IPS-18a (cell line): ENCODE measurements at regions not wholly inside any gene's neighbourhood (a gene's known extent, or its start where the extent isn't known, plus 50 kb on each side); places are given as distances from the start of the nearest gene placed in this dataset.

Experiments
- H3K27ac ChIP-seq: one replicate; pipeline ENCODE4 v1.5.1; 2013; ENCODE audit warnings: low read length
- H3K27me3 ChIP-seq: one replicate; pipeline ENCODE4 v1.6.1; 2013; ENCODE audit warnings: mild to moderate bottlenecking, low read length; ENCODE audit not compliant: control insufficient read depth, insufficient read depth
- H3K36me3 ChIP-seq: one replicate; pipeline ENCODE4 v1.6.1; 2013; ENCODE audit warnings: low read depth, low read length; ENCODE audit not compliant: control insufficient read depth
- H3K4me1 ChIP-seq: one replicate; pipeline ENCODE4 v1.6.1; 2013; ENCODE audit warnings: low read depth, low read length; ENCODE audit not compliant: control insufficient read depth
- H3K4me3 ChIP-seq: one replicate; pipeline ENCODE4 v1.5.1; 2013; ENCODE audit warnings: low read length
- H3K9ac ChIP-seq: one replicate; pipeline ENCODE4 v1.6.1; 2013; ENCODE audit warnings: mild to moderate bottlenecking, low read length, moderate library complexity
- H3K9me3 ChIP-seq: one replicate; pipeline ENCODE4 v1.6.1; 2013; ENCODE audit warnings: low read depth, low read length; ENCODE audit not compliant: control insufficient read depth

- peaks cover 10% of the 10 kb centered on the region for H3K4me1 ChIP-seq
Measured at GRCh38 chr5:68894673-68895072, 199.1 kb upstream of the SLC30A5 start.

GRCh38 chr5:68898951-68899471, 194.8 kb upstream of the SLC30A5 start:
- peaks cover 13% of the 10 kb centered on the region for H3K4me1 ChIP-seq
- no peak overlapping the region for H3K4me3 ChIP-seq
- H3K36me3 ChIP-seq, result no peaks in the 10 kb centered on the region
- no peaks in the 10 kb centered on the region for H3K27me3 ChIP-seq
- H3K27ac ChIP-seq, result no peak overlapping the region
- no peak overlapping the region for H3K9ac ChIP-seq
- no peaks in the 10 kb centered on the region for H3K9me3 ChIP-seq

More at GRCh38 chr5:68894673-68895072, 199.1 kb upstream of the SLC30A5 start:
- Histone ChIP-seq H3K9me3 (no peaks in the 10 kb centered on the region), H3K27ac (no peak overlapping the region), H3K4me3 (no peak overlapping the region), H3K9ac (no peak overlapping the region), H3K27me3 (no peaks in the 10 kb centered on the region), H3K36me3 (no peaks in the 10 kb centered on the region)

- Histone ChIP-seq H3K4me3 (no peak overlapping the region), H3K27ac (no peak overlapping the region), H3K9me3 (no peaks in the 10 kb centered on the region), H3K36me3 (no peaks in the 10 kb centered on the region), H3K9ac (no peak overlapping the region), H3K27me3 (no peaks in the 10 kb centered on the region), H3K4me1 (no peaks in the 10 kb centered on the region)
Measured at GRCh38 chr5:68911840-68912690, 181.7 kb upstream of the SLC30A5 start.

- Histone ChIP-seq H3K27me3 (no peaks in the 10 kb centered on the region), H3K36me3 (no peaks in the 10 kb centered on the region), H3K9me3 (peaks cover 5% of the 10 kb centered on the region), H3K4me1 (no peaks in the 10 kb centered on the region), H3K27ac (no peak overlapping the region), H3K9ac (no peak overlapping the region), H3K4me3 (no peak overlapping the region)
Measured at GRCh38 chr5:68915079-68915478, 178.7 kb upstream of the SLC30A5 start.

GRCh38 chr5:68918306-68918705, 175.5 kb upstream of the SLC30A5 start:
- Histone ChIP-seq H3K9ac (no peak overlapping the region), H3K9me3 (peaks cover 6% of the 10 kb centered on the region), H3K4me1 (peaks cover 14% of the 10 kb centered on the region), H3K27ac (no peak overlapping the region), H3K4me3 (no peak overlapping the region), H3K27me3 (no peaks in the 10 kb centered on the region), H3K36me3 (no peaks in the 10 kb centered on the region)

- no peak overlapping the region for H3K4me3 ChIP-seq
- H3K27ac ChIP-seq, result no peak overlapping the region
- H3K27me3 ChIP-seq, result no peaks in the 10 kb centered on the region
- H3K36me3 ChIP-seq, result no peaks in the 10 kb centered on the region
- peaks cover 32% of the 10 kb centered on the region for H3K4me1 ChIP-seq
- no peak overlapping the region for H3K9ac ChIP-seq
- peaks cover 6% of the 10 kb centered on the region for H3K9me3 ChIP-seq
Measured at GRCh38 chr5:68919988-68920490, 173.8 kb upstream of the SLC30A5 start.

GRCh38 chr5:68920888-68921287, 172.9 kb upstream of the SLC30A5 start:
- no peaks in the 10 kb centered on the region for H3K27me3 ChIP-seq
- peaks cover 34% of the 10 kb centered on the region for H3K4me1 ChIP-seq
- no peak overlapping the region for H3K9ac ChIP-seq
- H3K36me3 ChIP-seq, result no peaks in the 10 kb centered on the region
- no peak overlapping the region for H3K4me3 ChIP-seq
- H3K27ac ChIP-seq, result no peak overlapping the region
- peaks cover 6% of the 10 kb centered on the region for H3K9me3 ChIP-seq

GRCh38 chr5:68922172-68922987, 171.4 kb upstream of the SLC30A5 start:
- Histone ChIP-seq H3K27ac (peak overlapping the region; percentile 7), H3K9ac (no peak overlapping the region)

GRCh38 chr5:68924481-68925145, 169.2 kb upstream of the SLC30A5 start:
- H3K27ac ChIP-seq, result peak overlapping the region; percentile 14
- no peak overlapping the region for H3K4me3 ChIP-seq
- no peaks in the 10 kb centered on the region for H3K36me3 ChIP-seq
- H3K27me3 ChIP-seq, result no peaks in the 10 kb centered on the region
- no peak overlapping the region for H3K9ac ChIP-seq
- H3K4me1 ChIP-seq, result peaks cover 34% of the 10 kb centered on the region
- H3K9me3 ChIP-seq, result peaks cover 5% of the 10 kb centered on the region

More at GRCh38 chr5:68922172-68922987, 171.4 kb upstream of the SLC30A5 start:
- peaks cover 6% of the 10 kb centered on the region for H3K9me3 ChIP-seq
- no peaks in the 10 kb centered on the region for H3K27me3 ChIP-seq
- no peaks in the 10 kb centered on the region for H3K36me3 ChIP-seq
- H3K4me1 ChIP-seq, result peaks cover 34% of the 10 kb centered on the region
- no peak overlapping the region for H3K4me3 ChIP-seq

GRCh38 chr5:68928617-68929302, 165.1 kb upstream of the SLC30A5 start:
- Histone ChIP-seq H3K27me3 (no peaks in the 10 kb centered on the region), H3K4me1 (peaks cover 15% of the 10 kb centered on the region), H3K36me3 (no peaks in the 10 kb centered on the region), H3K27ac (no peak overlapping the region), H3K9me3 (peaks cover 25% of the 10 kb centered on the region), H3K9ac (no peak overlapping the region), H3K4me3 (no peak overlapping the region)
